HG03575 (cell line): ENCODE measurements at regions not wholly inside any gene's neighbourhood (a gene's known extent, or its start where the extent isn't known, plus 50 kb on each side); places are given as distances from the start of the nearest gene placed in this dataset.

Source experiments
- ATAC-seq: cut with Tn5 transposase; IDR thresholded peaks from one replicate; pipeline ENCODE4 v1.9.1; 2021; ENCODE audit not compliant: unreplicated experiment, insufficient number of reproducible peaks, low FRiP score; ENCODE audit errors: extremely low read depth

DNA sequence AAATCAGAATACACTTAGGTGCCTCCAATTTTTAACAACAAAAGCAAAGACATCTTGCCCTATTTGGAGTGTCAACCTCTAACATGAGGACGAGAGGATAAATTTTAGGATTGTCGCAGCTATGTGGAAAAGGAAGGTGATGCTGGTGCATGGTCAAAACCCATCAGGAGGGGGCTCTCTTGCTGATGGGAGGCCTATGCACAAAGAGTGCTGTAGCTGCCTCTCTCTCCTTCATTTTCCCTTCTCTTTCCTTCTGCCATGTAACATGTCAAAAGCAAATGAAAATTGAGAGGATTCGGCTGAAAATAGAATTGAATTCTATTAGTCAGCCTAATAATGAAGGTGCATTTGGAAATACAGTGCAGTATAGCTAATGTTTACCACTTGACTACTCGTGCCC lies 578.7 kb upstream of the ZNF462 start:
- no peak for ATAC-seq

- ATAC-seq, result no peak
Observed at GRCh38 chr9:106286249-106286648, 576.7 kb upstream of the ZNF462 start.

GRCh38 chr9:106287091-106287631 lies 575.8 kb upstream of the ZNF462 start:
- no peak for ATAC-seq

- ATAC-seq, result no peak
Observed at GRCh38 chr9:106287731-106288130, 575.2 kb upstream of the ZNF462 start.

DNA sequence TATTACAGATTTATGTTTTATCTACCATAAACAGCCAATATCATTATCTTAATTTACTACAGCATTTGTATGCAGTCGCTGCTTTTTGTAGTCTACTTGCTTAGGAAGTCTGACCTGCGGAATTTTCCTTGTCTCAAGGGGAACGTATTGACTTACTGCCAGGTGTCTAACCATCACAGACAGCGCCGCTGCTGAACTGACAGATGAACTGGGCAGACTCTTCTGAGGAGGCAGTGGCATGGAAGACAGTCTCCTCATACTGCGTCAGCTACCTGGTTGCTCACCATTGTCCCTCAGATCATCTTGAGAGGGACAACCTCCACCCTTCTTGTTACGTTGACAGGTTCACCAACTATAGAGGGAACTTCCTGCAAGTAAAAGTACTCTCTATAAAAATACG lies 574.3 kb upstream of the ZNF462 start:
- no peak for ATAC-seq

GRCh38 chr9:106291786-106292185 lies 571.2 kb upstream of the ZNF462 start:
- no peak for ATAC-seq

- ATAC-seq, result no peak
Observed at GRCh38 chr9:106296426-106296825, 566.5 kb upstream of the ZNF462 start.

- no peak for ATAC-seq
Observed at GRCh38 chr9:106298997-106299396, 564.0 kb upstream of the ZNF462 start.

GRCh38 chr9:106304401-106304920 lies 558.5 kb upstream of the ZNF462 start:
- ATAC-seq, result no peak

- no peak for ATAC-seq
Observed at GRCh38 chr9:106305428-106306133, 557.4 kb upstream of the ZNF462 start.

- ATAC-seq, result no peak
Observed at GRCh38 chr9:106307670-106308069, 555.3 kb upstream of the ZNF462 start.

GRCh38 chr9:106309925-106310324 lies 553.0 kb upstream of the ZNF462 start:
- no peak for ATAC-seq

GRCh38 chr9:106310782-106311181 lies 552.2 kb upstream of the ZNF462 start:
- ATAC-seq, result no peak

DNA sequence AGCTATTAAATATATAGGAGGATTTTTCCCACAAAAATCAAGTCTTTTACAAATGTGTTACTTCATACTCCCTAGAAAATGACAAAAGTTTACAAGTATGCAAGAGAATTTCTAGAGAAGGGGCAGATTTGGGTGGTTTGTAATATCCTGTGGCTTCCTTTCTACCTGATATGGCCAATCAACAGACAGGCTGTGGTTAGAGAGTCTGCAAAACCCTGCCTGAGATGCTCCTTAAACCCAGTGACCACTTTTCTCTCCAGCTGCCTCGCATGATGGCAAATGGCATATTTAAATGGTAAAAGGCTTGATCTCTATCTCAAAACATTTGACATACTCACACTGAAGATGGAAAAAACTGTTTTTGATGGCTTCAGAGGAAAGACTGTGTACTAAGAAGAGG lies 550.1 kb upstream of the ZNF462 start:
- no peak for ATAC-seq

- ATAC-seq, result no peak
Observed at GRCh38 chr9:106314476-106314875, 548.5 kb upstream of the ZNF462 start.

DNA sequence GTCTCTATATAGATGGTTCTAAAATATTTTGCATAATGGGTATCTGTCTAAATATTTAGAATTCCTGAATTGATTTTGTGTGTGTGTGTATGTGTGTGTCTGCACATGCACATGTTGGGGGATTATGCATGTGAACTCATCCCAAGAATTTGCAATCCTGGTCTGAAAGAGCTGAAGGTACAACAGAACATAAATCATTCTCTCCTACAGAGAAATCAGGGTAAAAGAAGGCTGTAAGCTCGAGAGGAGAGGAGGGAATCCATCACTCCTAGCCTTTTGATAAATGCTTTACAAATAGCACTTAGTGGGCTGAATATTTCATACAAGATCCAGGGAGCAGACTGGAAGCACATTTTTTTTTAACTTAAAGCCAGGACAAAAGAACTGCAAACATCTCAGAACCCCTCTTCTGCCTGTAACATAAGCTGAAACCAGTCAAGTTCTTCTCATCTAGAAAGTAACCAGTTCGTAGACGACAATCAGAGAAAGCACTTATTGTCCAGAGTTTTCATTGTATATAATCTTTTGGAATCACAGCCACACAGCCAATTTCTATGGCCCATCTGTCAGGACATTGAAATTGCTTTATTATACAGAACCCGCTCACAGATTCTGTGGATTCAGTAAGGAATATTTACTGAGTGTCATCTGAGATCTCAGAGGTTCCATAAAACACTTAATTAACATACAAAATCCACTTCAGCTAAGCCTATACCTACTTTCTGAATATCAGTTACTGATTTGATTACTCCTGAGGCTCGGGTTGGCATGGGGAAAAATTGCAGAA lies 541.4 kb upstream of the ZNF462 start:
- ATAC-seq, result no peak

- no peak for ATAC-seq
Observed at GRCh38 chr9:106322706-106323245, 540.2 kb upstream of the ZNF462 start.

- ATAC-seq, result no peak
Observed at GRCh38 chr9:106324053-106324585, 538.8 kb upstream of the ZNF462 start.

DNA sequence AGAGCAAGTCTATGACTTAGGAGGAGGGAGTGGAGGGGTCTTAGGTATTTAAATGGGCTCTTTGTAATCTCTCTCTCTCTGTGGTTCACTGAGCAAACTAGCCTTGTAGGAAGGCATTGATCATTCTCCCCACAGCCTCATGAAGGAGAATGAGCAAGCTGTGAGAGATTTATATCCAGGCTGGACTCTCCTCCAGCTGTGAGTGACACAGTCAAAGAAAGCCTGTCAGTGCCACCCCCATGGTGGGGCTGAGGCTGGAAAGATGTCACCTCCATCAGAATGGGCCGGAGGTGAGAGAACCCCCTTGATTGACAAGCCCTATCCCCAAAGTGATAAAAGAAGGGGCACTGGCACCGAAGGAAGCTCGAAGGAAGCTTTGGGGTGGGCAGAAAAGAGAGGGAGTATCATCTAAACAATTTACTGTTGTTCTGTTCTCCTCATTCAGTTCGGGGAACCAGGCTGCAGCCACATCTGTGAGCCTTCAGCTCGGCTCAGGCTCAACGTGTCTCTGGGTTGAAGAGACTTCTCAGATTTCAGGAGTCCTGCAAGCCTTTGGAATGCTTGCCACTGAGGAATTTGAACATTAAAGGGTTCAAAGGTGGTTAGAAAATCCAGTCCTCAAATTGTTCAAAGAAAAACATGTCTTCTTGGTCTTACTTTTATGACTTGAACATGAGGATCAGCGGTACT lies 538.2 kb upstream of the ZNF462 start:
- no peak for ATAC-seq
